MM.1S (cell line): ENCODE measurements at regions not wholly inside any gene's neighbourhood (a gene's known extent, or its start where the extent isn't known, plus 50 kb on each side); places are given as distances from the start of the nearest gene placed in this dataset.

Experiments
- DNase-seq: peaks from one replicate; pipeline ENCODE4 v3.0.0-alpha.2; 2015
- H2AFZ ChIP-seq: fragments of 300-600 bp; sonication (generic); 2 replicates; pipeline ENCODE4 v1.6.0; 2016; ENCODE audit warnings: antibody characterized with exemption, low read length
- H3F3A ChIP-seq: fragments of 300-600 bp; sonication (generic); 2 replicates; pipeline ENCODE4 v1.6.1; 2016; ENCODE audit warnings: mild to moderate bottlenecking, antibody characterized with exemption, low read length, moderate library complexity, mixed read lengths; ENCODE audit not compliant: insufficient read depth
- H3K27ac ChIP-seq: fragments of 300-600 bp; sonication (generic); 2 replicates; pipeline ENCODE4 v1.5.1; 2016; ENCODE audit warnings: mild to moderate bottlenecking, low read length
- H3K27me3 ChIP-seq: fragments of 300-600 bp; sonication (generic); replicated peaks from 2 replicates; pipeline ENCODE4 v1.6.0; 2016; ENCODE audit warnings: low read length; ENCODE audit not compliant: insufficient read depth
- H3K36me3 ChIP-seq: fragments of 300-600 bp; sonication (generic); replicated peaks from 2 replicates; pipeline ENCODE4 v1.6.1; 2016; ENCODE audit warnings: mild to moderate bottlenecking, low read length, mixed read lengths; ENCODE audit not compliant: insufficient read depth
- H3K4me1 ChIP-seq: fragments of 300-600 bp; sonication (generic); 2 replicates; pipeline ENCODE4 v1.6.1; 2016; ENCODE audit warnings: low read length, mixed read lengths
- H3K4me2 ChIP-seq: fragments of 300-600 bp; sonication (generic); 2 replicates; pipeline ENCODE4 v1.6.0; 2016; ENCODE audit warnings: low read depth, low read length
- H3K4me3 ChIP-seq: fragments of 300-600 bp; sonication (generic); 2 replicates; pipeline ENCODE4 v1.5.1; 2016; ENCODE audit warnings: low read length, mixed read lengths
- H3K79me2 ChIP-seq: fragments of 300-600 bp; sonication (generic); 2 replicates; pipeline ENCODE4 v1.6.1; 2016; ENCODE audit warnings: mixed run types, low read length, mixed read lengths
- H3K9ac ChIP-seq: fragments of 300-600 bp; sonication (generic); 2 replicates; pipeline ENCODE4 v1.6.1; 2016; ENCODE audit warnings: low read length, mixed read lengths
- H3K9me2 ChIP-seq: fragments of 300-600 bp; sonication (generic); replicated peaks from 2 replicates; pipeline ENCODE4 v1.6.1; 2016; ENCODE audit warnings: mild to moderate bottlenecking, low read length, mixed read lengths; ENCODE audit not compliant: insufficient read depth
- H3K9me3 ChIP-seq: fragments of 300-600 bp; sonication (generic); replicated peaks from 2 replicates; pipeline ENCODE4 v1.6.1; 2016; ENCODE audit warnings: mild to moderate bottlenecking, low read length, mixed read lengths; ENCODE audit not compliant: insufficient read depth
- H4K20me1 ChIP-seq: fragments of 300-600 bp; sonication (generic); 2 replicates; pipeline ENCODE4 v1.6.1; 2016; ENCODE audit warnings: mild to moderate bottlenecking, low read length, moderate library complexity, mixed read lengths; ENCODE audit not compliant: insufficient read depth
- EZH2 ChIP-seq: fragments of 300-600 bp; sonication (generic); optimal IDR thresholded peaks from 2 replicates; pipeline ENCODE3; 2017; ENCODE audit warnings: low read depth, mild to moderate bottlenecking, antibody characterized with exemption, low read length, mixed read lengths
- EZH2phosphoT487 ChIP-seq: fragments of 300-600 bp; sonication (generic); IDR thresholded peaks from 2 replicates; pipeline ENCODE4 v1.6.1; 2018; ENCODE audit warnings: antibody characterized with exemption, low read length
- TF ChIP-seq, protein P1 (sequence below): fragments of 300-600 bp; sonication (generic); IDR thresholded peaks from 2 replicates; pipeline ENCODE4 v1.5.1; 2016; ENCODE audit warnings: antibody characterized with exemption, low read length, mixed read lengths

DNA sequence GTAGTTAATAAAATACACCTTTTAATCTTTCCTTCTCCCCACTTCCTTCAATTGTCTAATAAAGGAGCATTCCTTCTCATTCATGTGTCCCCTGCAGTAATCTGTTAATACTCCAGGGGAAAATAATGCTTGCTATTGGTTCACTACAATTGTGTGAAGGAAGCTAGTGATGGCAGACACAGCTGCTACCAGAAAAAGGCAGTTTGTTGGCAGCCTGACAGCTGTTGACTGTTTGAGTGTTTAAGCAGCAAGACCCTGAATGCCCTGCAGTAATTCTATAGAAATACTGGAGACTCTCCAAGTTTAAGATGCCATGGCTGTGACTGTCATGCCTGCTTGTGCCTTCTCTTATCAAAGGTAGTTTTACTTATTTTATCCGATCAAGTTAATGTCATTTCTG is 359.5 kb downstream of the C4orf33 start:
- Histone ChIP-seq H2AFZ (no peak overlapping the region), H3K9me3 (no peaks in the 10 kb centered on the region), H3K4me3 (no peak overlapping the region), H3K27me3 (no peaks in the 10 kb centered on the region), H3K27ac (no peak overlapping the region), H3K9me2 (no peaks in the 10 kb centered on the region), H3K4me2 (no peak overlapping the region), H3K36me3 (no peaks in the 10 kb centered on the region), H3K4me1 (no peaks in the 10 kb centered on the region), H3K79me2 (no peaks in the 10 kb centered on the region), H3F3A (no peaks in the 10 kb centered on the region), H3K9ac (no peak overlapping the region), H4K20me1 (no peaks in the 10 kb centered on the region)
- TF ChIP-seq EZH2, result no peak
- no peak for TF ChIP-seq EZH2phosphoT487
- TF ChIP-seq, protein P1, sequence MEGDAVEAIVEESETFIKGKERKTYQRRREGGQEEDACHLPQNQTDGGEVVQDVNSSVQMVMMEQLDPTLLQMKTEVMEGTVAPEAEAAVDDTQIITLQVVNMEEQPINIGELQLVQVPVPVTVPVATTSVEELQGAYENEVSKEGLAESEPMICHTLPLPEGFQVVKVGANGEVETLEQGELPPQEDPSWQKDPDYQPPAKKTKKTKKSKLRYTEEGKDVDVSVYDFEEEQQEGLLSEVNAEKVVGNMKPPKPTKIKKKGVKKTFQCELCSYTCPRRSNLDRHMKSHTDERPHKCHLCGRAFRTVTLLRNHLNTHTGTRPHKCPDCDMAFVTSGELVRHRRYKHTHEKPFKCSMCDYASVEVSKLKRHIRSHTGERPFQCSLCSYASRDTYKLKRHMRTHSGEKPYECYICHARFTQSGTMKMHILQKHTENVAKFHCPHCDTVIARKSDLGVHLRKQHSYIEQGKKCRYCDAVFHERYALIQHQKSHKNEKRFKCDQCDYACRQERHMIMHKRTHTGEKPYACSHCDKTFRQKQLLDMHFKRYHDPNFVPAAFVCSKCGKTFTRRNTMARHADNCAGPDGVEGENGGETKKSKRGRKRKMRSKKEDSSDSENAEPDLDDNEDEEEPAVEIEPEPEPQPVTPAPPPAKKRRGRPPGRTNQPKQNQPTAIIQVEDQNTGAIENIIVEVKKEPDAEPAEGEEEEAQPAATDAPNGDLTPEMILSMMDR, result no peak
- no peak for DNase-seq

DNA sequence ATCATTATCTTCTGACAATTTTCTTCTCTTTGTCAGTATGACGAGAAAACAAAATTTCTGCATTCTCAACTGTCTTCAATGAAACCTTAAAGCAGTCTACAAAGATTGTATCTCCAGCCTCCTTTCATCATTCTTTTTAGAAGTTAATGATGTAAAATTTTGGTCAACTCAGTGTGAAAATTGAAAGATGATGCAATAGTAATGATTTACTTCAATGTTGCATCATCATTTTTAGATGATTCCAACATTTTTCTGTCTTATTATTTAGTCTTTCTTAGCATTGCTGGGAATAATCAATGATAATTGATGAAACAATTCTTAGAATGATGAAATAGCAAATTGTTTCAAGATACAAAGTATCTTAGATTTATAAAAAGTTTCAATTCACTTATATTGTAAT is 372.7 kb downstream of the C4orf33 start:
- DNase-seq, result no peak
- Histone ChIP-seq H3K4me2 (no peak overlapping the region), H3K9me2 (no peaks in the 10 kb centered on the region)

DNA sequence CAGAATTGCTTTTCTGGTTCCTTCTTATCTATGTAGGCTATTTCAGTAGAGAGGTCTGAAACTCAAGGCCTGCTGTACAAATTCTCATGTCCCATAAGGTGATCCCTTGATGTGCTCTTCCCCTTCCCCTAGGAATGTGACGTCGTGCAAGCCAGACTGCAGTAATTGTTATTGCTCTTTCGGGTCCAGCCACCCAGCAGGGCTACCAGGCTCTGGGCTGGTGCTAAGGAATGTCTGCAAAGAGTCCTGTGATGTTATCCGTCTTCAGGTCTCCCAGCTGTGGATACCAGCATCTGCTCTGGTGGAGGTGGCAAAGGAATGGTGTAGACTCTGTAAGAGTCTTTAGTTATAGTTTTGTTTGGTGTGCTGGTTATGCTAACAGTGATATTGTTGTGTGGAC is 378.7 kb downstream of the C4orf33 start:
- Histone ChIP-seq H2AFZ (no peak overlapping the region), H3K4me1 (no peaks in the 10 kb centered on the region), H3K9me3 (no peaks in the 10 kb centered on the region), H3F3A (no peaks in the 10 kb centered on the region), H3K9me2 (no peaks in the 10 kb centered on the region), H3K27ac (no peak overlapping the region), H3K4me2 (no peak overlapping the region), H3K27me3 (no peaks in the 10 kb centered on the region), H4K20me1 (no peaks in the 10 kb centered on the region), H3K36me3 (no peaks in the 10 kb centered on the region), H3K79me2 (no peaks in the 10 kb centered on the region), H3K4me3 (no peak overlapping the region), H3K9ac (no peak overlapping the region)
- no peak for DNase-seq
- TF ChIP-seq EZH2, result no peak
- no peak for TF ChIP-seq EZH2phosphoT487
- TF ChIP-seq, protein P1, result no peak

More for the DNA sequence above, 372.7 kb downstream of the C4orf33 start:
- no peak for TF ChIP-seq EZH2
- no peak for TF ChIP-seq EZH2phosphoT487
- TF ChIP-seq, protein P1, result no peak
- H3K4me1 ChIP-seq, result no peaks in the 10 kb centered on the region
- H3F3A ChIP-seq, result no peaks in the 10 kb centered on the region
- no peak overlapping the region for H3K4me3 ChIP-seq
- H4K20me1 ChIP-seq, result no peaks in the 10 kb centered on the region
- no peaks in the 10 kb centered on the region for H3K79me2 ChIP-seq
- no peak overlapping the region for H3K27ac ChIP-seq
- H3K9me3 ChIP-seq, result no peaks in the 10 kb centered on the region
- H3K9ac ChIP-seq, result no peak overlapping the region
- H2AFZ ChIP-seq, result no peak overlapping the region
- H3K36me3 ChIP-seq, result no peaks in the 10 kb centered on the region
- H3K27me3 ChIP-seq, result no peaks in the 10 kb centered on the region

DNA sequence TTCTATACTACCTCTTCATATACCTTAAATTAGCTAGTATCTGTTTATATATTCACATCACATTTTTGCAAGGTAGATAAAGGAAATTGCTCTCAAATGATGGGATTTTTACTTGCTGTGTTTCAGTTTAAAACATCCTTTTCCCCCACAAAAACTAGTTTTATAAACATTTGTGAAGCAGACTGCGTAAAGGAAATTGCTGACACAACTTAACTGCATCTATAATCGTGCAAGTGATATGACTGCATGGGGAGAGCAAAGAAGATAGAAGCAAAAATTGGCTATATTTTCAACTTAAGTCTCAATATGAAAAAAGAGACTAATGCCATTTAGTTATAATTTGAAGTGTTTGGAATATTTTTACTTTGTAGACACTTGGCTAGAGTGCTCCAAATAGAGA is 385.2 kb downstream of the C4orf33 start:
- Histone ChIP-seq H3K9ac (no peak overlapping the region), H3K79me2 (no peaks in the 10 kb centered on the region), H3K4me1 (no peaks in the 10 kb centered on the region), H3K9me3 (no peaks in the 10 kb centered on the region), H3K36me3 (no peaks in the 10 kb centered on the region), H3F3A (no peaks in the 10 kb centered on the region), H2AFZ (no peak overlapping the region), H3K27ac (no peak overlapping the region), H3K4me3 (no peak overlapping the region), H3K9me2 (no peaks in the 10 kb centered on the region), H3K27me3 (no peaks in the 10 kb centered on the region), H4K20me1 (no peaks in the 10 kb centered on the region), H3K4me2 (no peak overlapping the region)
- no peak for DNase-seq
- TF ChIP-seq EZH2 (no peak), EZH2phosphoT487 (no peak)
- TF ChIP-seq, protein P1, result no peak
